HL-60 (cell line): ENCODE measurements at regions not wholly inside any gene's neighbourhood (a gene's known extent, or its start where the extent isn't known, plus 50 kb on each side); places are given as distances from the start of the nearest gene placed in this dataset.
"Not testable (repeated sequence)": the region's sequence is repeated elsewhere in the genome, so short reads cannot be mapped to it uniquely, and the experiment has no call there.

Source experiments
- DNase-seq, 2 experiments: peaks; one replicate each; pipeline ENCODE4 v3.0.0-alpha.2; 2010 to 2020; ENCODE audit warnings: low read depth in 1 of 2, low spot score in 1 of 2
- H3K27ac ChIP-seq: fragments of 250-450 bp; sonication (Bioruptor Pico); replicated peaks from 2 replicates; pipeline ENCODE4 v1.5.1; 2020; ENCODE audit warnings: mild to moderate bottlenecking, moderate library complexity
- H3K27me3 ChIP-seq: fragments of 250-450 bp; sonication (Bioruptor Pico); 2 replicates; pipeline ENCODE4 v1.5.1; 2021; ENCODE audit warnings: mild to moderate bottlenecking, moderate library complexity; ENCODE audit not compliant: insufficient read depth, poor library complexity, severe bottlenecking
- H3K4me3 ChIP-seq: replicated peaks from 2 replicates; pipeline ENCODE4 v1.5.1; 2011; ENCODE audit warnings: mild to moderate bottlenecking, control low read depth, low read length; ENCODE audit not compliant: insufficient read depth
- GABPA ChIP-seq: IDR thresholded peaks from 2 replicates; pipeline ENCODE4 v1.6.1; 2012; ENCODE audit warnings: low read depth
- POLR2AphosphoS5 ChIP-seq: IDR thresholded peaks from 2 replicates; pipeline ENCODE4 v1.6.1; 2012; ENCODE audit warnings: low read depth
- SPI1 ChIP-seq: IDR thresholded peaks from 2 replicates; pipeline ENCODE4 v1.6.1; 2012; ENCODE audit warnings: low read depth, mild to moderate bottlenecking, borderline replicate concordance
- TF ChIP-seq, protein P1 (sequence below): IDR thresholded peaks from one replicate; pipeline ENCODE4 v1.5.1; 2011; ENCODE audit warnings: low read length, control low read depth, inconsistent platforms; ENCODE audit not compliant: insufficient read depth
- TF ChIP-seq, protein P2 (sequence below): IDR thresholded peaks from 2 replicates; pipeline ENCODE4 v1.6.1; 2012; ENCODE audit warnings: low read depth; ENCODE audit not compliant: insufficient replicate concordance

DNA sequence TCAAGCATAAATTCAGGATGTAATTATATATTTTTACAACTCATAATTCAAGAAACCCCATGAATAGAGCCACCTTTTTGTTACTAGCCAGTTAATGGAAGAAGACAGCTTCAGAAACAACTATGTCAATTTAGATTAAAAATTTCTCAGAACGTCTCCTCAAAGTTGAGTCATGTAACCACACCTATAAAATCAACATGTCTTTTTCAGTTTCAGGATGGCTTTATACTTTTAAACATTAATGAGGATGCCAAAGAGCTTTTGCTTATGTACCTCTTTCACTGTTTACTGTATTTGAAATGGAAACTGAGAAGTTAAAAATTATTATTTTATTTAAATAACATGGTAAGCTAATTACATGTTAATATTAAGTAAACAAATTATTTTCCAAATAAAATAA, 280.1 kb downstream of the PTH2R start:
- DNase-seq: no peak
- Histone ChIP-seq H3K27me3 (no peaks in the 10 kb centered on the region), H3K4me3 (no peak overlapping the region), H3K27ac (no peak overlapping the region)
- TF ChIP-seq, protein P1, sequence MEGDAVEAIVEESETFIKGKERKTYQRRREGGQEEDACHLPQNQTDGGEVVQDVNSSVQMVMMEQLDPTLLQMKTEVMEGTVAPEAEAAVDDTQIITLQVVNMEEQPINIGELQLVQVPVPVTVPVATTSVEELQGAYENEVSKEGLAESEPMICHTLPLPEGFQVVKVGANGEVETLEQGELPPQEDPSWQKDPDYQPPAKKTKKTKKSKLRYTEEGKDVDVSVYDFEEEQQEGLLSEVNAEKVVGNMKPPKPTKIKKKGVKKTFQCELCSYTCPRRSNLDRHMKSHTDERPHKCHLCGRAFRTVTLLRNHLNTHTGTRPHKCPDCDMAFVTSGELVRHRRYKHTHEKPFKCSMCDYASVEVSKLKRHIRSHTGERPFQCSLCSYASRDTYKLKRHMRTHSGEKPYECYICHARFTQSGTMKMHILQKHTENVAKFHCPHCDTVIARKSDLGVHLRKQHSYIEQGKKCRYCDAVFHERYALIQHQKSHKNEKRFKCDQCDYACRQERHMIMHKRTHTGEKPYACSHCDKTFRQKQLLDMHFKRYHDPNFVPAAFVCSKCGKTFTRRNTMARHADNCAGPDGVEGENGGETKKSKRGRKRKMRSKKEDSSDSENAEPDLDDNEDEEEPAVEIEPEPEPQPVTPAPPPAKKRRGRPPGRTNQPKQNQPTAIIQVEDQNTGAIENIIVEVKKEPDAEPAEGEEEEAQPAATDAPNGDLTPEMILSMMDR: no peak
- TF ChIP-seq POLR2AphosphoS5 (no peak), SPI1 (no peak), GABPA (no peak)
- TF ChIP-seq, protein P2, sequence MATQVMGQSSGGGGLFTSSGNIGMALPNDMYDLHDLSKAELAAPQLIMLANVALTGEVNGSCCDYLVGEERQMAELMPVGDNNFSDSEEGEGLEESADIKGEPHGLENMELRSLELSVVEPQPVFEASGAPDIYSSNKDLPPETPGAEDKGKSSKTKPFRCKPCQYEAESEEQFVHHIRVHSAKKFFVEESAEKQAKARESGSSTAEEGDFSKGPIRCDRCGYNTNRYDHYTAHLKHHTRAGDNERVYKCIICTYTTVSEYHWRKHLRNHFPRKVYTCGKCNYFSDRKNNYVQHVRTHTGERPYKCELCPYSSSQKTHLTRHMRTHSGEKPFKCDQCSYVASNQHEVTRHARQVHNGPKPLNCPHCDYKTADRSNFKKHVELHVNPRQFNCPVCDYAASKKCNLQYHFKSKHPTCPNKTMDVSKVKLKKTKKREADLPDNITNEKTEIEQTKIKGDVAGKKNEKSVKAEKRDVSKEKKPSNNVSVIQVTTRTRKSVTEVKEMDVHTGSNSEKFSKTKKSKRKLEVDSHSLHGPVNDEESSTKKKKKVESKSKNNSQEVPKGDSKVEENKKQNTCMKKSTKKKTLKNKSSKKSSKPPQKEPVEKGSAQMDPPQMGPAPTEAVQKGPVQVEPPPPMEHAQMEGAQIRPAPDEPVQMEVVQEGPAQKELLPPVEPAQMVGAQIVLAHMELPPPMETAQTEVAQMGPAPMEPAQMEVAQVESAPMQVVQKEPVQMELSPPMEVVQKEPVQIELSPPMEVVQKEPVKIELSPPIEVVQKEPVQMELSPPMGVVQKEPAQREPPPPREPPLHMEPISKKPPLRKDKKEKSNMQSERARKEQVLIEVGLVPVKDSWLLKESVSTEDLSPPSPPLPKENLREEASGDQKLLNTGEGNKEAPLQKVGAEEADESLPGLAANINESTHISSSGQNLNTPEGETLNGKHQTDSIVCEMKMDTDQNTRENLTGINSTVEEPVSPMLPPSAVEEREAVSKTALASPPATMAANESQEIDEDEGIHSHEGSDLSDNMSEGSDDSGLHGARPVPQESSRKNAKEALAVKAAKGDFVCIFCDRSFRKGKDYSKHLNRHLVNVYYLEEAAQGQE: no peak

DNA sequence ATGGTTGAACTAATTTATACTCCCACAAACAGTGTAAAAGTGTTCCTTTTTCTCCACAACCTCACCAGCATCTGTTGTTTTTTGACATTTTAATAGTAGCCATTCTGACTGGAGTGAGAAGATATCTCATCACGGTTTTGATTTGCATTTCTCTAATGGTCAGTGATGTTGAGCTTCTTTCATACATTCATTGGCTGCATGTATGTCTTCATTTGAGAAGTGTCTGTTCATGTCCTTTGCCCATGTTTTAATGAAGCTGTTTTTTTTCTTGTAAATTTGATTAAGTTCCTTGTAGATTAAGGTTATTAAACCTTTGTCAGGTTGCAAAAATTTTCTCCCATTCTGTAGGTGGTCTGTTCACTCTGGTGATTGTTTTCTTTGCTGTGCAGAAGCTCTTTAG, 281.1 kb downstream of the PTH2R start:
- DNase-seq, H3K27me3 ChIP-seq, H3K4me3 ChIP-seq, H3K27ac ChIP-seq: not testable (repeated sequence)

DNA sequence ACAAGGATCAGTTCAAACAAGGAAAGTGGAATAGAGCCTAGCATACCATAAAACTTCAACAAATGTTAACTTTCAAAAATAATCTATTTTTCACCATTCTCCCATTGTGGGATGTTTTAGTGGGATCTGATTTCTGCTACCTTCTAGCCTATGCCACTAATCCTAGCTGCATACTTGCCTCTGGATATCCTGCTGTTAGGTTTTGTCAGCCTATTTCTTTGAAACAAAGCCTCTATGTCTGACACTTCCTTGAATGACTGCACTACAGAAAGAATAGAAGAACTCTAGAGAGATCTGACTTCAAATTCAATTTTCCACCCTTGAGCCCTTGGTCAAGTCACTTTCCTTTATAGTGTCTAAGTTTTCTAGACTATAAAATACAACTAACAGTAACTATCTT, 291.5 kb downstream of the PTH2R start:
- H3K27ac ChIP-seq: no peak overlapping the region
- H3K27me3 ChIP-seq: no peaks in the 10 kb centered on the region
- TF ChIP-seq, protein P1: no peak
- TF ChIP-seq SPI1: no peak
- no peak for TF ChIP-seq GABPA
- TF ChIP-seq, protein P2: no peak
- DNase-seq: no peak
- H3K4me3 ChIP-seq: no peak overlapping the region

DNA sequence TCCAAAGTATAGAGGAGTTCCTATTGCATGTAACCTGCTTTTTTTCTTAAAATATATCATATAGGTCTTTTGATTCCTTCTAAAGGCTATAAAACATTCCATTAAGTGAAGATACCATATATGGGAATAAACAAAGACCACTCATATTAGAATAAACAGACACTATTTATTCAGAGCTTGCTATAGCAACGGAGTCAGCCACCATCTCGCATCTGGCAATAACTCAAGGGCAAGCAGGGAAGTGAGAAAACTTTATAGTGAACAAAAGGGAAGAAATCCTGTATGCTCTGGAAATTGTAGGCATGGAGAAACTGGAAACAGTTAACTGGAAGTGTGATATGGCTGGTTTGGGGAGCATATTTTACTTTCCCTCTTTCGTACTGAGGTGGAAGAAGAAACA, 301.9 kb downstream of the PTH2R start:
- no peak for DNase-seq
- H3K27me3 ChIP-seq: no peaks in the 10 kb centered on the region
- H3K27ac ChIP-seq: no peak overlapping the region
- no peak overlapping the region for H3K4me3 ChIP-seq
- TF ChIP-seq SPI1: no peak
- TF ChIP-seq GABPA: no peak
- no peak for TF ChIP-seq POLR2AphosphoS5
- TF ChIP-seq, protein P1: no peak
- TF ChIP-seq, protein P2: no peak
